ENCODE measurements at regions not wholly inside any gene's neighbourhood (a gene's known extent, or its start where the extent isn't known, plus 50 kb on each side); places are given as distances from the start of the nearest gene placed in this dataset.

GRCh38 chr2:34980689-34981088, 1374.9 kb upstream of the CRIM1 start:
- TF ChIP-seq, protein P1, sequence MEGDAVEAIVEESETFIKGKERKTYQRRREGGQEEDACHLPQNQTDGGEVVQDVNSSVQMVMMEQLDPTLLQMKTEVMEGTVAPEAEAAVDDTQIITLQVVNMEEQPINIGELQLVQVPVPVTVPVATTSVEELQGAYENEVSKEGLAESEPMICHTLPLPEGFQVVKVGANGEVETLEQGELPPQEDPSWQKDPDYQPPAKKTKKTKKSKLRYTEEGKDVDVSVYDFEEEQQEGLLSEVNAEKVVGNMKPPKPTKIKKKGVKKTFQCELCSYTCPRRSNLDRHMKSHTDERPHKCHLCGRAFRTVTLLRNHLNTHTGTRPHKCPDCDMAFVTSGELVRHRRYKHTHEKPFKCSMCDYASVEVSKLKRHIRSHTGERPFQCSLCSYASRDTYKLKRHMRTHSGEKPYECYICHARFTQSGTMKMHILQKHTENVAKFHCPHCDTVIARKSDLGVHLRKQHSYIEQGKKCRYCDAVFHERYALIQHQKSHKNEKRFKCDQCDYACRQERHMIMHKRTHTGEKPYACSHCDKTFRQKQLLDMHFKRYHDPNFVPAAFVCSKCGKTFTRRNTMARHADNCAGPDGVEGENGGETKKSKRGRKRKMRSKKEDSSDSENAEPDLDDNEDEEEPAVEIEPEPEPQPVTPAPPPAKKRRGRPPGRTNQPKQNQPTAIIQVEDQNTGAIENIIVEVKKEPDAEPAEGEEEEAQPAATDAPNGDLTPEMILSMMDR (IDR thresholded peaks at IDR 0.05; ENCODE audit: insufficient read depth, low read length, poor library complexity, severe bottlenecking) = no peak
- no peak for TF ChIP-seq EZH2phosphoT487 (conservative IDR thresholded peaks at IDR 0.05; ENCODE audit: low read length)

Measured in SU-DHL-6 (cell line).